HG03378 (cell line): ENCODE measurements at regions not wholly inside any gene's neighbourhood (a gene's known extent, or its start where the extent isn't known, plus 50 kb on each side); places are given as distances from the start of the nearest gene placed in this dataset.
"Not testable (repeated sequence)": the region's sequence is repeated elsewhere in the genome, so short reads cannot be mapped to it uniquely, and the experiment has no call there.

ENCODE experiments used
- ATAC-seq: cut with Tn5 transposase; IDR thresholded peaks from one replicate; pipeline ENCODE4 v1.9.1; 2021; ENCODE audit warnings: mild to moderate bottlenecking, moderate library complexity; ENCODE audit not compliant: unreplicated experiment

DNA sequence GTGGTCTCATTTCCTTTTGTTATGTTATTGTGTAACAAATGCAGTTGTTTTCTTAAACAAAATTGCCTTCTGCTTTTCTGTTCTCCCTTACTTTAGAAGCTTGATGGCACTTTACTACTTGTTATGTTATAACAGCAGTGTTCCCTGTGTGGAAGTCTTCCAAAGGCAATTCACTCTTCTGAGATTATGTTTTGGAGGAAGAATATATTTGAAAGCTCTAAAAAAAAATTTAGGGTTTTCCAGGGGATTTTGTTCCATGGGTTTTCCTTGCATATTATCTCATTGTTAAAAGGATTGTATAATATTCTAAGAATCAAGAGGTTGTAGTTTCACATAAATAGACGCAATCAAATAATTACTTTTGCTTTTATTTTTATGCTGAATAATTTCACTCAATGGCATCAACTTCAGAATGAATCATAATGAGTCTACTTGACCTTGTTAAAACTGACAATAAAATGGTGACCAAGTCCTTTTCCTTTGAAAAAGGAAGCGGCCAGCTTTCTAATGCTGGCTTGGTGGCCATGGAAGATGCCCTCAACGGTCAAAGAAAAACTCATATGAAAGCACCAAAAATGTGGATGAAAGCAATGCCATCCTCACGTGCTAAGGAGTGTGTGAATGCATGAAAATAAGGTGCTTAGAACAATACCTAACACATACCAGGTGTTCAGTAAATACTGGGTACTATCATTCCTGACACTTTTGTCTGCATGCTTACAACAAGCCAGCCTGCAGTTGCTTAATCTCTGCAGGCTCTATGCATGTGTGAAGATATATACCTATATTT, 92.4 kb upstream of the KLF6 start:
- no peak for ATAC-seq

DNA sequence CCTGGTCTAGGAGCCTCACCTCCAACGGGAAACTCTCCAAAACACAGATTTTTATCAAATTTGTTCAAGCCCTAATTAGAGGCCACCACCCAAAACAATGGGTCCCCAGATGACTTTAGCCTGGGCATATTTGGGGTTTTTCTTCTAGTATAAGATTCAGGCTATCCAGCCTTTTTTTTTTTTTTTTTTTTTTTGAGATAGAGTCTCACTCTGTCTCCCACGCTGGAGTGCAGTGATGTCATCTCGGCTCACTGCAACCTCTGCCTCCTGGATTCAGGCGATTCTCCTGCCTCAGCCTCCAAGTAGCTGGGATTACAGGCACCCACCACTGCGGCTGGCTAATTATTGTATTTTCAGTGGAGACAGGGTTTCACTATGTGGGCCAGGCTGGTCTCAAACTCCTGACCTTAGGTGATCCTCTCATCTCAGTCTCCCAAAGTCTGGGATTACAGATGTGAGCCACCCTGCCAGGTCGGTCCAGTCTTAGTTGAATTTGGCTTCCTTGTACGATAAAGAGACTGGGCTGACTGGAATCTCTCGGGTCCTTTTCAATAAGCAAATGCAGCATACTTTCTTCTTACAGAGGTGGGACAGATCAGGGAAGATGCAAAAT, 91.4 kb upstream of the KLF6 start:
- ATAC-seq = no peak

DNA sequence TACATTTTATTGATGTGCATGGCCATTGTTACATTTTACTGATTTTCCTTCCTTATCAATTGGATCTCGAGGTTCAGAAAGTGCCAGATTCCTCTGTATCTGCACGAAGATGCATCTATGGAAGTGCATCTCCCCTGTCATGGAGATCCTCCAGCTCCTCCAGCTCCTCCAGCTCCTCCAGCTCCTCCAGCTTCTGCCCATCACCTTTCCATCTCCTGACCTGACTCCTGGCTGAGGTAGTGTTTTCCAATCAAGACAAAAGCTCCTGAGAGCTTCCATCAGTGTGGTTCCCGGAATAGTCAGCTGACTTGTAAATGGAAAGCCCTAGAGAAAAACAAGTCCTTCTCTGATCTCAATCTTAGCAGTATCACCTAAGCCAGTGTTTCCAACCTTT, 90.8 kb upstream of the KLF6 start:
- no peak for ATAC-seq

DNA sequence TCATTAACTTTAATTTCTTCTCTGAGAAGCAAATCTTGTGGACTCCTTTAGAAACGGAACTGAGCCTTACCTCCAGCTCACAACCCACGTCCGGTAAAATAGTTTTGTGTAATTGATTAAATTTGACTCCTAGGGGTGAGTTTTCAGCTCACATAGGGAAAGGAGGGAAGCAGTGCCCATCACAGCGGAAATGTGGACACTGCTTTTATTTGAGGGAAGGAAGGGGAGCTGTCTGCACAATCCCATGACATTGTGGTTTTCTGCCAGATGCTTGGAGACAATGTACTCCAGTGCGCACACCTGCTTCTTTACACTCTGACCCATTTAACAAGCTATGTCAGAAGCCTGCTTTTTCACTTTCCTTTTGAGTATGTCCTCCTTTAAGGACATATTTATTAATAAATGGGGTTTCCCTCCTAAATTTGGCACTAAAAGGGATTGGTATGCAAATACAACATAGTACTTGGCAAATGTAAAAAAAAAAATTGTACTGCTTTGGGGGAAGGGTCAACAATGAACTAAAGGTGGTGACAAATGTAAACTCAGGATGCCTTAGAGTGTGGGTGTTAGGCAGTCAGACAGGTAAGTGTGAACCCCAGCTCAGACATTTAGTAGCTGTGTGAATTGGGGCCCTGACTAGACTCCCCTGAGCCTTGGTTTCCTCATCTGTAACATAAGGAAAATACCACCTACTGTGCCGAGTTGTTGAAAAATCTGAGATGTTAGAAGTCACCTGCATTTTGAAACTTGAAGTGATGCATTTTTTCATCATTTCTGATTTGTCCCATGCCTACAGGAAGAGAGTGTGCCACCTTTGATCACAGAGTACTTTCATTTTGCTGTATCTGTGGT, 90.2 kb upstream of the KLF6 start:
- ATAC-seq = peak; percentile 74

DNA sequence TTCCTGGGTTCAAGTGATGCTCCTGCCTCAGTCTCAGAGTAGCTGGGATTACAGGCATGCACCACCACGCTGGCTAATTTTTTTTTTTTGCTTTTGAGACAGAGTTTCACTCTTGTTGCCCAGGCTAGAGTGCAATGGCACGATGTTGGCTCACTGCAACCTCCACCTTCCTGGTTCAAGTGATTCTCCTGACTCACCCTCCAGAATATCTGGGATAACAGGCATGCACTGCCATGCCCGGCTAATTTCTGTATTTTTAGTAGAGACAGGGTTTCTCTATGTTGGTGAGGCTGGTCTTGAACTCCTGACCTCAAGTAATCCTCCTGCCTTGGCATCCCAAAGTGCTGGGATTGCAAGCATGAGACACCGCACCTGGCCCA, 89.6 kb upstream of the KLF6 start:
- not testable (repeated sequence) for ATAC-seq

DNA sequence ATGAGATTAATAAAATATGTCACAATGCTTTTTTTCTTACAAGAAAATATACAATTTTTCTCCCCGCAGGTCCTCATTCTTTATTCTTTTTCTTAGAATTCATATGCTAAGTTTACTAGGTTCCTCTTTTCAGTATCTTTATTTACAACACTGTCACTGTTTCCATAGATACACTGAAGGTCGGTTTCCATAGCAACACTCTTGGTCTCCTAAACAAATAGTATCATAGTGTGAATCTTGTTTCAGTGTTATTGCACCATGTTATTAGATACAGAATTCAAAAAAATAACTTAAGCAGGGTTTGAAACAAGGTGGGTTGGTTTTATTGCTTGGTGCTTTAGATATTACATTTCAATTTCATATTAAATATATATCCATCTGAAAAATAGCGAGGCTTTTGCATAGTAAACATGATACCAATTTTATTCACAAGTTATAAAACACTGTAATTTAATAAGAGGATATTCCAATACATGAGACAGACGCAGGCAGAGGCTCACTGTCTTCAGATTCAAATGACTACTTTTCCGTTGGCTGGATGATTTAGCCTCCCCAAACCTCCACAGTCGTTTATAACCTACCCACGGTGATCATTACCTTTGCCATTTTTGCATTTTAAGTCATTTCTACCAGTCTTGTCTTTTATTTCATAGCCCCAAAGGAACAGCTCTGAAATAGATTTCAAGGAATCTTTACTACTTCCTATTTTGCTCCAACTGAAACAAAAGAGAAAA, 88.9 kb upstream of the KLF6 start:
- peak; percentile 76 for ATAC-seq

DNA sequence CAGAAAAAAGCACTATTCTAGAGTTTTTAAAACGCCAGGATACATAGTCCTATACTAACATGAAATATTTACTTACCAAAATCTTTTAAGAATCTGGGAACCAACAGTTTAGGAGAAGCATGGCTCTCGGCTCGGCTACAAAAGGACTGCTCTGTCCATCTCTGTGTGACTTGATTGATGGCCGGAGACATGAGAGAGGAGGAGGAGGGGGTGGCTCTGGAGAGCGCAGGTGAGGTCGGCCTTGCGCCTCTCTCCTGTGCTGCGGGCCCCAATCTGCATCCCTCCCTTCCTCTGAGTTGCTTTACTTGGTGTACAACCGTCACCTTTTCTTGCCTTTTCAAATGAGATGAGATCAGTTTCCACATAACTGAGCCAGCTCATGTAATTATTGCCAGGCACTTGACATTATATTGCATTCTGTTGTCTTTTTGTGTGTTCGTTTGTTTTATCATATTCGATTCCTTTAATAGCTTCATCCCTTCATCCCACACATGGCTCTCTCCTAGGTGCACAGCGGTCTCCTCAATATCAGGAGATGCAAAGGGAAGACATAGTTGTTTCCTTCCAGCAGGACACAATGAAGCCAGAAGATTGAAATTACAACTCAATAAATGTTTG, 87.8 kb upstream of the KLF6 start:
- ATAC-seq = no peak

DNA sequence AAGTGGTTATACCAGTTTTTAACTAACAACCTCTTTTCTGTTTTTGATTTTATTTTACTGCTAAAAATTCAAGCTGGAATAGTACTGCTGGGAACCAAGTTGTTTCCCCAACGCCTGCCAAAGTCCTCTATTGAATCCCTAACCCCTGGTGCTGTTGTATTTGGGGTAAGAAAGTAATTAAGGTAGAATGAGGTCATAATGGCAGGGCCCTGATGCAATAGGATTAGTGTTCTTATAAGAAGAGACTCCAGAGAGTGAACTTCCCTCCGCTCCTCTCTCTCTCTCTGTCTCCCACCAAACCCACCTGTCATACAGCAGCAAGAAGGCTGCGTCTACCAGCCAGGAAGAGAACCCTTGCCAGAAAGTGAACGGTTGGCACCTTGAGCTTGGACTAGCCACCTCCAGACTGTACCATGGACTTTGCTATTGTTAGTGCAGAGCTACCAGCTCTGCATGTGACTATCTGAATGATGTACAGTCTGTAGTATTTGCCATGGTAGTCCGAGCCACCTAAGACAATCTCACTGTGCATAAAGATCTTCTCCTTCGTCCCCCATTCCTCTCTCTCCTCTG, 86.5 kb upstream of the KLF6 start:
- ATAC-seq = no peak

DNA sequence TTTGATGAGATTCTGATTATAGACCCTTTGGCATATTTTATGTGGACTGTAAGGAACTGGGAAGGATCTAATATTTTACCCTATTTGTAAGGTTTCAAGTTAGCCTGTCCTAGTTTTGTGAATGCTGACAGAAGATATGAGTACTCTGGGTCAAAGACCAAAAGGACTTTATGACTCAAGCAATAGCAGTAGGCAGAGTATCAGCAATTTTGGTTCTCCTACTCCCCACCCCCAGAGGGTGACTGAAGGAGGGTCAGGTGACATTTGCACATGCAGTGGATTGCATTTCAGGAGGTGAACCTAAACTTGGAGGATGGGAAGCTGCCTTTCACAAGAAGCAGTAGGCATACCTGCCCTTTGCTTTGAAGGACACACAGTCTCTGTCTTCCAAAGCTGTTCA, 84.0 kb upstream of the KLF6 start:
- ATAC-seq = no peak

DNA sequence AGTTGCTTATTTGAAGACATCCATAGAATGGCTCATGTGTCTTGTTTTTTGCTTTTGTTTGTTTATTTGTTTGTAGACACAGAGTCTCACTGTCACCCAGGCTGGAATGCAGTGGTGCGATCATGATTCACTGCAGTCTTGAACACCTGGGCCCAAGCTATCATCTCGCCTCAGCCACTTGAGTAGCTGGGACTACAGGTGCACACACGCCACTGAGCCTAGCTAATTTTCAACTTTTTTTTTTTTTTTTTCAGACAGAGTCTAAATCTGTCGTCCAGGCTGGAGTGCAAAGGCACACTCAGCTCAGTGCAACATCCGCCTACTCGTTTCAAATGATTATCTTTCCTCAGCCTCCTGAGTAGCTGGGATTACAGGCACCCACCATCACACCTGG, 83.3 kb upstream of the KLF6 start:
- no peak for ATAC-seq

DNA sequence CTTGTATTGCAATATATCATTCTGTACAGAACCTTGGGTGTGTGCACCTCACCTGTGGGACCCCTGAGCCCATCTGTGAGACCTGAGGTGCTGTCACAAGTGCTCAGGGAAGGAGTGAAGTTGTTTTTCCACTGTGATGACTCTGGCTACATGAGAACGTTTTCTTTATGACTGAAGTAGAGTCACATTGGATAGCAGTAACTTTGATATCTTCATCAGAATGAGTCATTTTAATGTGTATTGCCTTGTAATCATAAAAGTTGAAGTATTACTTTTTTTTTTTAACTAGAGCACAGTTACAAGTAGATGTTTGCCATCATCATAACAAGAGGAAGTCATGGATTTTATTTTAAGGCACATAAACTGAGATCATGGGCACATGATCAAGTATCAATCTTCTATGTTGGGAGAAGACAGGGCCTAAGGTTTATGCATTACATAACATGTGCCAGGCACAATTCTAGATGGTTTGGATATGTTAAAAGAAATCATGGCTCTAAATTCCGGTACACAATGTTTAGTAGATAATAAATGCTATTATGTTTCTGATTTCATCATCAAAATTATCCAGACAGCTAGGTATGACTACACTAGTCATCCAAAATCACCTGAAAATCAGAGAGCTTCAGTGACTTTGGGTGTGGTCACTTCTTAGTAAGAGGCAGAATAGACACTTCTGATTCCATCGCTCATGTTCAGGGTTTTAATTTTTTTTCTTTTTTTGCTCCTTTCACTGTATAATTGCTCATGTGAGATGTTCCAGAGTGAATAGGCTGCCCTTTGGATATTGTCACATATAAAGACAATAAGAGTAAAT, 82.7 kb upstream of the KLF6 start:
- ATAC-seq = no peak

DNA sequence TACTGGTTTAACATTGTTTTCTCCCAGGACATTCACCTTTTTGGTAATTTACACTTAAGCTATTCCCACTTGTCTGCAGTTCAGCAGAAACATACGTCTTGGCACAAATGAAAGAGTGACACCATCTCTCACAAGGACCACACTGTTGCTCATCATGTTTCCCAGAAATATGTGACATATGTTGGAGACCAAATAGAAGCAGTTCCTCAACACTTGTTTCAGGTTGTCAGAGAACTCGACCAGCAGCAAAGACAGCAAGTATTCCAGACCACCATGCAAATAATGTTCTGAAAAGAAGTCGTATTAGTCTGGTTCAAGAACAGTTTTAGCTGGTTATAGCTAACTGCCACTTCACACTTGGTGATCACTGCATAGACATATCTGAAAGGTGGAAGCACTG, 81.3 kb upstream of the KLF6 start:
- ATAC-seq = no peak

DNA sequence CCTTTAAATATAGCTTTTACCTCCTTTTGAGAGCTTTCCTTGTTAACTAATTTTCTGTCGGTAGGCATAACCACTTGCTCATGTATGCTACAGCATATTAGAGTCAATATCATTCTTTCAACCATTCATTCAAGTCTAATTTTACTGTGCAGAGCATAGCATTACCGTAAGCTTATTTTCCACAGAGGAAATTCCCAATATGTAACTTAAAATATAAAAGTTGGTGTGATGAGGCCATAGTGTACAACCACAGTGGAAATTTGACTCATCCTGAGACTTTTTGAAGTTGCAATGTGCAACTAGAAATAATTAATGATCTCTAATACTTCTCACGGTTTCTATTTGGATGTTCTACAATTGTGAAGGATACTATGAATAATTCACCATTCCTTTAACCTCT, 80.6 kb upstream of the KLF6 start:
- peak; percentile 55 for ATAC-seq

DNA sequence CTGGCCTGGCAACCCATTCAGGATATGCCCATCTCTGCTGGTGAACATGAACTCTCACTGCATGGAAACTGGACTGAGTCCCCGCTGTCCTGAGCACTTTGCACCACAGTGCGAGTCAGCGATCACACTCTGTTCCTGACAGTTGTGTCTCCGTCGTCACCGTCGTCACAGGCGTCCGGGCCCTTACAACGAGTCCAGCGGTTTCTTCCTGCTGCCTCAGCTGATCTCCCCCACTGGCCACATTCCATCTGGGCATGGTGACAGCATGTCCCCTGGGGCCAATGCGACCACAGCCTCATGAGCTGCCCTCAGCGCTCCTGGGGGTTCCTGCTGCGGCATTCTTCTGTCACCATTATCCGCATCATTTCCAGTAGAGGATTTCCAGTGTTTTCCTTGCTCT, 76.8 kb upstream of the KLF6 start:
- ATAC-seq = no peak

DNA sequence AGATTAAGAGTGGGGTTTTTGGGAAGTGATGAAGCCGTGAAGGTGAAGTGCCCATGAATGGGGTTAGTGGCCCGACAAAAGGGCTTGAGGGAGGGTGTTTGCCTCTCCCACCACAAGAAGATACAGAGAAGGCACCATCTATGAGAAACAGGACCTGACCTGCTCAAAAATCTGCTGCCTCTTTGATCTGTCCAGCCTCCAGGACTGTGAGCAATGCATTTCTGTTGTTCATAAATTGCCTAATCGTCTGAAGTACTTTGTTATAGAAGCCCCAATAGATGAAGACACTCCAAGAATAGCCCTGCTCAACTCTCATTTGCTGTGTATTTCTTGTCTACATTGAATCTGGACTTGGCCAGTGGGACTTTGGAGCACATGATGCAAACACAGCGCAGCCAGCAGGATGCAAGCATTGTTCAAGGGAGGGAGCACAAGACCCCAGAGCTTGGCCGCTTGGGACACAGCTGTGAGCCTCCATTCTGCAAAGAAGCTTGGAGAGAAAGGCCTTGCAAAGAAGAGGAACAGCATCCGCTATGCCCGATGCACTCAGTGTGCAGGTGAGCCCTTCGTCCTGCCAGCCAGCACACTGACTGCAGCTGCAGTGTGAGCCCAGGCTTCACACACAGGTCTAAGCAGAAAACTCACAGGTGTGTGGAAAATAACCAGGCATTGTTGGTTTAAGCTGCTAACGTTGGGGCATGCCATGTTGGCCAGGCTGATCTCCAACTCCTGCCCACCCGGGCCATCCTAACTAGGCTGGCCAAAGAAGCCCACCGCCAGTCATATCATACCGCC, 73.2 kb upstream of the KLF6 start:
- no peak for ATAC-seq

DNA sequence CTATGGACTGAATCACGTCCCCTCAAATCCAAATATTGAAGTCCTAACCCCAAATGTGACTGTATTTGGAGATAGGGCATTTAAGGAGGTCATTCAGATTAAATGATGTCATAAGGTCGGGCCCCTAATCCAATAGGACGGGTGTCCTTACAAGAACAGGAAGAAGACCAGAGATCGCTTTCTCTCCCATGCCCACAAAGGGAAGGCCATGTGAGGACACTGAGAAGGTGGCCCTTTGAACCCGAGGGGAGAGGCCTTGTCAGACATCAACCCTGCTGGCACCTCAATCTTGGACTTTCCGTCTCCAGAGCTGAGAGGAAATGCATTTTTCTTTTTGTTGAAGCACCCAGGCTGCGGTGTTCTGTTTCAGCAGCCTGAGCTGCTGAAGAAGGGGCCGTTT, 72.3 kb upstream of the KLF6 start:
- ATAC-seq = no peak

DNA sequence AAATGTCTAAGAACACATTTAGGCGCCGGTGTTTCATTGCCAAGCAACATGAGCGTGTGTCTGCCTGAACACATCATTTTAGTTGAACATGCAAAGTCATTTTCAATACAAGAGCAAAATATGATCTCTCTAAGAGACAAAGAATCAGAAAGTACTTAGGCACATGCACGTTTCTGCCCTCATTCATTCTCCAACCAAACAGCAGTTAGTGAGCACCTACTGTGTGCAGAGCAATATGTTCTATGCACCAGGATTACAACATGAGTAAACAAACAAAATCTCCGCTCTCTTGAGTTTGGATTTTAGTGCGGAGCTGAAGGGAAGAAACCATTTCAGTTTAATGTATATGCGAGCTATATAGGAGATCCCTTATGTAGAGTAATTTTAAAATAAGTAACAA, 71.6 kb upstream of the KLF6 start:
- no peak for ATAC-seq

DNA sequence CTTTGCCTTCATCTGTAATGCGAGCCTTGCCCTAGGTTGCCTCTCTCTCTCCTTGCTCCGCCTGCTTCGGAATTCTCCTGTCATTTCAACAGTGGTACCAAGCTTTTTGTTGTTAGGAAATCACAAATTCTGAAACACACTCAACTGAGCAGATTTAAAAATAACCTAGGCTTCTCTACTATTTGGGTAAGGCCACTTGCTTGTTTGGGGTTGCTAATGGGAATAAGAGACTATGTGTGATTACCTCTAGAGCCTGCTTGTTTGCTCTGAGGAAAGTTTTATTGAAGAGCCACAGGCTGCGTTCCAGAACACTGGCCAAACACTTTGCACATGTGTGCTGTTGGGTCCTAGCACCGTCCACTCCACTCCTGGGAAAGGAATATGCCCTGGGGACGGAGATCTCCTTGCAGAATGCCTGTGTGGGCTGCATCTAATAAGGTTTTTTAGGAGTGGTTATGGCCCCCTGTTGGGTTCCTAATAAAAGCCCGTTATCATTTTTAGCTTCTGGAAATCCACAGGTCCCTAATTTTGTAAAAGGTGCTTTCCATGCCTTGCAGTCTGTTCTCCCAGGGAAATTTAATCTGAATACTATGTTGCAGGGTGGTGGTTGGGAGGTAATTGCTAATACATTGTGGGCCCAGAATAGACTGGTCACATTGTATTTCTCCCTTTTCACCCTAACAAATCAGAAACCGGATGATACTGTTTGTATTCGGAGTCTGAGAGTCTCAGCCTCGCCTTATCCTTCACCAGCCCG, 68.7 kb upstream of the KLF6 start:
- no peak for ATAC-seq
